ENCODE measurements at regions not wholly inside any gene's neighbourhood (a gene's known extent, or its start where the extent isn't known, plus 50 kb on each side); places are given as distances from the start of the nearest gene placed in this dataset.

DNA sequence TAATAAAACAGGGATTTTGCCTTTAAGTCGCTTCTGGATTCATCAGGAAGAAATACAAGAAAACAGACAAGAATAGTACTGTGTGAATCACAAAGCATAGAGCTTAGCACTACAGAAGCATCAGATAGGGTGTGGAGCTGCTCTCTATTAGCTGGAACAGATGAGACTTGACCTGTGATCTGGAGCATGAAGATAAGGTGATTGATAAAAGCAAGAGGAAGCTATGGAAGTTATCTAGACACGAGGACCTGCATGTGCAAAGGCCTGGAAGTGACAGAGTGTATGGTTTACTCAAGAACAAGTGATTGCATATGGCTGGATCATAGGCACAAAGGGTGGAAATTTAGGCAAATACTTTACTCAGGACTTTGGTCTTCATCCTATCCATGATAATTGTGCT, 112.9 kb upstream of the MLIP start:
- Histone ChIP-seq H3K4me3 (ENCODE audit: low read length) (no peak overlapping the region), H3K27me3 (ENCODE audit: low read length) (no peaks in the 10 kb centered on the region), H3K36me3 (ENCODE audit: insufficient read depth, low read length) (no peaks in the 10 kb centered on the region), H2AFZ (ENCODE audit: low read length) (no peak overlapping the region), H3K79me2 (ENCODE audit: low read length) (no peaks in the 10 kb centered on the region), H3K4me1 (ENCODE audit: low read length) (no peaks in the 10 kb centered on the region), H3K9ac (ENCODE audit: low read length) (no peak overlapping the region), H3K4me2 (ENCODE audit: low read depth, low read length, poor library complexity, severe bottlenecking) (no peak overlapping the region), H3K9me3 (ENCODE audit: low read length) (no peaks in the 10 kb centered on the region), H3K9me2 (replicated peaks; ENCODE audit: insufficient read depth, low read length) (no peaks in the 10 kb centered on the region), H4K20me1 (ENCODE audit: insufficient read depth, low read depth, low read length) (no peaks in the 10 kb centered on the region), H3K27ac (ENCODE audit: low read length) (no peak overlapping the region)
- DNase-seq: no peak

DNA sequence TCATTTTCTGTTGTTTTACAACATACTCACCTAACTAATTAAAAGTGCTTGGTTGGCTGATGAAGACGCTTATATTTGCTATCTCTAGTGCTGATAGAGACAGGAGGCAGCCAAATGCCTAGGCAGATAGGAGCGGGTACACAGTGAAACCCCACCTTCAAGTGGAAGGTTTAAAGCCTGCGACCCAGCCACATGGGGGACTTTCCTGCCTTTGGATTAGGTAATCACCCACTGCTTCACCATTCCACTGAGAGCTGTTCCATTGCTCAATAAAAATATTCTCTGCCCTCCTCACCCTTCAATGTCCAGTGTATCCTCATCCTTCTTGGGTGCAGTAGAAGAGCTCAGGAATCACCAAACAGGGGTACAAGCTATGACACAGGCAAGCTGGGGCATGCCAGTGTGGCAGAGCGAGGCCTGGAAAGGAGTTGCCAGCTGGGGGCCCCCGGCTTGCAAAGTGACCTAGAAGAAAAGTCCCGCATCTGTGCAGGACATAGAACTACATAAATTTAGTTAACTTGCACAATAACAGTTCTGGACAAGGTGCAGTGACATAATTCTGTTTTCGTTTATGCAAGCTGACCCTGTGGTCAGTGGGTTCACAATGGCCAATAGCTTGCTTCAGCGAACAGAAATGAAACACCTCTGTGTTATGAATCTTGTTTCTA, 112.0 kb upstream of the MLIP start:
- Histone ChIP-seq H3K79me2 (ENCODE audit: low read length) (no peaks in the 10 kb centered on the region), H3K27ac (ENCODE audit: low read length) (no peak overlapping the region), H3K9ac (ENCODE audit: low read length) (no peak overlapping the region), H3K9me3 (ENCODE audit: low read length) (no peaks in the 10 kb centered on the region), H2AFZ (ENCODE audit: low read length) (no peak overlapping the region), H4K20me1 (ENCODE audit: insufficient read depth, low read depth, low read length) (no peaks in the 10 kb centered on the region), H3K4me2 (ENCODE audit: low read depth, low read length, poor library complexity, severe bottlenecking) (no peak overlapping the region), H3K4me3 (ENCODE audit: low read length) (no peak overlapping the region), H3K36me3 (ENCODE audit: insufficient read depth, low read length) (no peaks in the 10 kb centered on the region), H3K27me3 (ENCODE audit: low read length) (no peaks in the 10 kb centered on the region), H3K9me2 (replicated peaks; ENCODE audit: insufficient read depth, low read length) (no peaks in the 10 kb centered on the region), H3K4me1 (ENCODE audit: low read length) (no peaks in the 10 kb centered on the region)
- DNase-seq: no peak

DNA sequence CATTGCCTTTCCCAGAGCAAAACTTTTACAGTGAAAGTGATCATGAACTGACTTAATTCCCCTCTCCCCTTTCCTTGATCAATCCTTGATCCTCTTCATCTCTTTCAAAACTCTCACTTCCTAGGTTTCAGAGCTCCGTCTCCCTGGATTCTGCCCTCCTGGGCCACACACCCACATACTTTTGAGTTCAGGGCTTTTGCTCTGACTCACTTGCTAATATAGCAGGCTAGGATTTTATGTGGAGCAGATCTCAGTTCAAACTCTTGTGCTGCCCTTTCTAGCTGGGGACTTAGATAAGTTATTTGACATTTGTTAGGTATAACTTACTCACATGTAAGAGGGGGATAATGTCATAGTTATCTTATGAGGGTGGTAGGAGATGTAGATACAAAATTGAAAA, 109.1 kb upstream of the MLIP start:
- no peaks in the 10 kb centered on the region for H3K27me3 ChIP-seq (ENCODE audit: low read length)
- DNase-seq: no peak
- no peaks in the 10 kb centered on the region for H4K20me1 ChIP-seq (ENCODE audit: insufficient read depth, low read depth, low read length)
- no peaks in the 10 kb centered on the region for H3K36me3 ChIP-seq (ENCODE audit: insufficient read depth, low read length)
- H3K27ac ChIP-seq (ENCODE audit: low read length): no peak overlapping the region
- no peak overlapping the region for H3K4me2 ChIP-seq (ENCODE audit: low read depth, low read length, poor library complexity, severe bottlenecking)
- H3K9me2 ChIP-seq (replicated peaks; ENCODE audit: insufficient read depth, low read length): no peaks in the 10 kb centered on the region
- no peak overlapping the region for H3K9ac ChIP-seq (ENCODE audit: low read length)
- H3K79me2 ChIP-seq (ENCODE audit: low read length): no peaks in the 10 kb centered on the region
- H3K9me3 ChIP-seq (ENCODE audit: low read length): no peaks in the 10 kb centered on the region
- no peaks in the 10 kb centered on the region for H3K4me1 ChIP-seq (ENCODE audit: low read length)
- H2AFZ ChIP-seq (ENCODE audit: low read length): no peak overlapping the region
- H3K4me3 ChIP-seq (ENCODE audit: low read length): no peak overlapping the region

DNA sequence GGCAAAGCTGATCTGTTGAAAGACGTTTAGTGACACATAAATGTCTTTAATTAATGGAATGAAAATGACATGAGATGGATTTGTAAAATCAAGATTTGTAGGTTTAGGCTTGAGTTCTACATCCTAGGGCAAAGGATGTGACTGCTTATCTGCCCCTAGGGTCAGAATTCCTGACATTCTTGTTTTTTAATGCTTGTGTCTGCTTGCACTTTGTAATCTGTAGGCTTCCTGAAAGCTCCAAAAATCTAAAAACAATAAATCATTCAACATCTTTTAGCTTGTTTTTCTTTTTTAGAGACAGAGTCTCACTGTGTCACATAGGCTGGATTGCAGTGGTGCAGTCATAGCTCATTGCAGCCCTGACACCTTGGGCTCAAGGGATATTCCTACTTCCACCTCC, 107.9 kb upstream of the MLIP start:
- Histone ChIP-seq H3K27ac (ENCODE audit: low read length) (no peak overlapping the region), H2AFZ (ENCODE audit: low read length) (no peak overlapping the region), H3K36me3 (ENCODE audit: insufficient read depth, low read length) (no peaks in the 10 kb centered on the region), H3K79me2 (ENCODE audit: low read length) (no peaks in the 10 kb centered on the region), H3K9ac (ENCODE audit: low read length) (no peak overlapping the region), H4K20me1 (ENCODE audit: insufficient read depth, low read depth, low read length) (no peaks in the 10 kb centered on the region), H3K27me3 (ENCODE audit: low read length) (no peaks in the 10 kb centered on the region), H3K4me3 (ENCODE audit: low read length) (no peak overlapping the region), H3K9me2 (replicated peaks; ENCODE audit: insufficient read depth, low read length) (no peaks in the 10 kb centered on the region), H3K4me2 (ENCODE audit: low read depth, low read length, poor library complexity, severe bottlenecking) (no peak overlapping the region), H3K4me1 (ENCODE audit: low read length) (no peaks in the 10 kb centered on the region), H3K9me3 (ENCODE audit: low read length) (no peaks in the 10 kb centered on the region)
- no peak for DNase-seq

DNA sequence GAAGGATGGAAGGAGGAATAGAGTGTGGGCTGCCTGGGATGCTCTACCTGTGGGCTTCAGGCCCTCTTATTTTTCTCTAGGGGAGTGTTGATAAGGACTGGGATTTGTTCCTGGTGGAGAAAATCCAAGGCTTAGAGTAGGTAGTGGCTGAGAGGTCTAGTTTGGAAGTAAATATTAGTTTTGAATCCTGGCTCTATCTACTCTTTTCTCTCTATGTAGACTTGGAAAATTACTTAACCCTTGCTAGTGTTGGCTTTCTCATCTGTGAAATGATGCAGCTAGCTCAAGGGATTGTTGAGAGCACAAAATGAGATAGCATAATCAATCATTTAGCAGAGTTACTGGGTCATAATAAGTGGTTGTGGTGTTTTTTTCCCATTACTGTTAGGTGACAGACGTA, 102.7 kb upstream of the MLIP start:
- Histone ChIP-seq H4K20me1 (ENCODE audit: insufficient read depth, low read depth, low read length) (no peaks in the 10 kb centered on the region), H3K79me2 (ENCODE audit: low read length) (no peaks in the 10 kb centered on the region), H3K9me3 (ENCODE audit: low read length) (no peaks in the 10 kb centered on the region), H3K4me1 (ENCODE audit: low read length) (no peaks in the 10 kb centered on the region), H3K9ac (ENCODE audit: low read length) (no peak overlapping the region), H3K27me3 (ENCODE audit: low read length) (no peaks in the 10 kb centered on the region), H3K27ac (ENCODE audit: low read length) (no peak overlapping the region), H3K9me2 (replicated peaks; ENCODE audit: insufficient read depth, low read length) (no peaks in the 10 kb centered on the region), H3K4me2 (ENCODE audit: low read depth, low read length, poor library complexity, severe bottlenecking) (no peak overlapping the region), H3K4me3 (ENCODE audit: low read length) (no peak overlapping the region), H2AFZ (ENCODE audit: low read length) (no peak overlapping the region), H3K36me3 (ENCODE audit: insufficient read depth, low read length) (no peaks in the 10 kb centered on the region)
- DNase-seq: no peak

DNA sequence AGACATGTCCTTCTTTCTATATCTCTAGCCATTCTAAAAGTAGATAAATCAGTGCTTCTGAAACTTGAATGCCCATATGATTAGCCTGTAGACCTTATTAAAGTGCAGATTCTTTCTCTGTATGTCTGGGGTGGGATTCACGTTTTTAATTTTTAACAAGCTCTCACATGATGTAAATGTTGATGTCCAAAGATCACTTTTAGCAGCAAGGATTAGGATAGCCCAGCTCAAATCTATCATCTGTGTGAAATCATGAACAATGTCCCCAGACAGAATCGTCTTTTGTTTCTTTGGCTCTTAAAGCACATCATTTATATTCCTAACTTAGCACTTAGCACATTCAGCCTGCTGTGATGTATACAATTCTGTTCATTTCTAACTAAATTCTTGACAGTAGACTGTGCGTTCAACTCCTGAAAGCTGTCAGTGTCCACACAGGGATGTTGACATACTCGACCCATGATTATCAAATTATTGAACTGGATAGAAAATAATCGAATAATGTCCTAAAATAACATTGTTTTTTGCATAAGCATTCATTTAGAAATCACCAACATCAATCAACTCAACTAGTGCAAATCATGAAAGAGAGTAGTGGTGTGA, 102.1 kb upstream of the MLIP start:
- no peak for DNase-seq
- no peak overlapping the region for H3K9ac ChIP-seq (ENCODE audit: low read length)
- no peak overlapping the region for H3K4me3 ChIP-seq (ENCODE audit: low read length)
- no peaks in the 10 kb centered on the region for H3K27me3 ChIP-seq (ENCODE audit: low read length)
- H2AFZ ChIP-seq (ENCODE audit: low read length): no peak overlapping the region
- no peaks in the 10 kb centered on the region for H4K20me1 ChIP-seq (ENCODE audit: insufficient read depth, low read depth, low read length)
- H3K9me3 ChIP-seq (ENCODE audit: low read length): no peaks in the 10 kb centered on the region
- no peaks in the 10 kb centered on the region for H3K9me2 ChIP-seq (replicated peaks; ENCODE audit: insufficient read depth, low read length)
- no peaks in the 10 kb centered on the region for H3K4me1 ChIP-seq (ENCODE audit: low read length)
- no peak overlapping the region for H3K4me2 ChIP-seq (ENCODE audit: low read depth, low read length, poor library complexity, severe bottlenecking)
- no peaks in the 10 kb centered on the region for H3K36me3 ChIP-seq (ENCODE audit: insufficient read depth, low read length)
- H3K27ac ChIP-seq (ENCODE audit: low read length): no peak overlapping the region
- H3K79me2 ChIP-seq (ENCODE audit: low read length): no peaks in the 10 kb centered on the region

DNA sequence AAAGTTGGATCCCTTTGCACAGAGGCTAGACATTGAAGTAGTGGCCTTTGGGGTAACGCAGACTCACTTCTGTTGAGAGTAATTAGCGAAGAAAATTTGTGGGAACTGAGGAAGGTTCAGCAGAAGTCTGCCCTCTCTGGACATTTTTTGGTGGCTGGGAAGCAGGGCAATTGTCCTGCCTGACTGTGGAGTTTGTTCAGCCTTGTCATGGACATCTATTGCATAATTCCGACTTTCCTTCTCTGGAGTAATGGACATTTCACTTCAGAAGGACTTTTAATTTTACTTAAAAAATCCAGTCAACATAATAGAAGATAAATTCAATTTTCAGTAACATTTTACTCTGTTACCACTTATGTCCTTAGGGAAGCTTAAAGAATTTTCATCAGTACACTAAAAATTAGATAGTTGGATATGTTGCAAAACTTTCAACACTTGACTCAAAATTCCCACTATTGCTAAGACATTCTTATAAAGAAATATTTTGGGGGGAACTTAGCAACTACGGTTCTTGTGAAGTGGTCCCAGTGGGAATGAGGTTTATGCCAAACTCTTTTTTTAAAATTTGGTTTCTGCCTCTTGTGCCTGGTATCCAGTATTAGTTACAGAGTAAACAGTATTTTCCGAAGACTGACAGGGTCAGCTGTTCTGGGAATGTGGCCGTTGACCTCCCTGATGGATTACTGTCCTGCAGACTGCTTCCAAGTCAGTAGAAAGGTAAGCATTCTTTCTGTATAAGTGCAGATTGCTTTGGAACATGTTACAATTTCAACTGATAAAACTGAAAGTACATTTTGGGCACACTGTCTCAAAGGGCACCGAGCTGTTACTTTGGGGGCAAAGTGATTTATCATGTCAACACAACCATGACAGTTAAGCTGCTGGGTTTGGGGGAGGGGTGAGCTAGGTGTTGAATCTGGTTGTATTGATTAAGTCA, 100.6 kb upstream of the MLIP start:
- H2AFZ ChIP-seq (ENCODE audit: low read length): no peak overlapping the region
- H3K4me2 ChIP-seq (ENCODE audit: low read depth, low read length, poor library complexity, severe bottlenecking): no peak overlapping the region

DNA sequence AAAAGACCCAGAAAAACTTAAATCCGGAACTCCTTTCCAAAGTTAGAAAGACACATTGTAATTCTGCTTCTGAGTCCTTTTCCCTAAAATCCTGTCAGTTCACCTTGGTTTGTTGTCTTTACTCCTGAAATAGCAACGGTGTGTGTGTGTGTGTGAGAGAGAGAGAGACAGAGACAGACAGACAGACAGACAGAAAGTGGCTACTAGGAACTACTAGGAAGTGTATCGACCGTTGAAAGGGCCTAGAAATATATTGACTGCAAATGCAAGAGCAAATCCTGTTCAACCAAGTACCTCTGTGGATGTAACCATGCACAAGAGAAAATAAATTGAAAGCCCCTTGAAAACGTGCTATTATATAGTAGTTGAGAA, 100.0 kb upstream of the MLIP start:
- no peak overlapping the region for H3K9ac ChIP-seq (ENCODE audit: low read length)
- H3K27ac ChIP-seq (ENCODE audit: low read length): no peak overlapping the region
- H3K9me2 ChIP-seq (replicated peaks; ENCODE audit: insufficient read depth, low read length): no peaks in the 10 kb centered on the region
- H3K4me1 ChIP-seq (ENCODE audit: low read length): no peaks in the 10 kb centered on the region
- no peak overlapping the region for H3K4me3 ChIP-seq (ENCODE audit: low read length)
- no peaks in the 10 kb centered on the region for H3K9me3 ChIP-seq (ENCODE audit: low read length)
- no peak for DNase-seq
- H3K36me3 ChIP-seq (ENCODE audit: insufficient read depth, low read length): no peaks in the 10 kb centered on the region
- H3K4me2 ChIP-seq (ENCODE audit: low read depth, low read length, poor library complexity, severe bottlenecking): no peak overlapping the region
- H3K79me2 ChIP-seq (ENCODE audit: low read length): no peaks in the 10 kb centered on the region
- no peaks in the 10 kb centered on the region for H3K27me3 ChIP-seq (ENCODE audit: low read length)
- H2AFZ ChIP-seq (ENCODE audit: low read length): no peak overlapping the region
- H4K20me1 ChIP-seq (ENCODE audit: insufficient read depth, low read depth, low read length): no peaks in the 10 kb centered on the region

More for the DNA sequence above, 100.6 kb upstream of the MLIP start:
- DNase-seq: no peak
- H3K4me1 ChIP-seq (ENCODE audit: low read length): no peaks in the 10 kb centered on the region
- H3K79me2 ChIP-seq (ENCODE audit: low read length): no peaks in the 10 kb centered on the region
- no peaks in the 10 kb centered on the region for H4K20me1 ChIP-seq (ENCODE audit: insufficient read depth, low read depth, low read length)
- H3K27ac ChIP-seq (ENCODE audit: low read length): no peak overlapping the region
- H3K36me3 ChIP-seq (ENCODE audit: insufficient read depth, low read length): no peaks in the 10 kb centered on the region
- H3K9me2 ChIP-seq (replicated peaks; ENCODE audit: insufficient read depth, low read length): no peaks in the 10 kb centered on the region
- H3K9ac ChIP-seq (ENCODE audit: low read length): no peak overlapping the region
- no peaks in the 10 kb centered on the region for H3K9me3 ChIP-seq (ENCODE audit: low read length)
- H3K27me3 ChIP-seq (ENCODE audit: low read length): no peaks in the 10 kb centered on the region
- no peak overlapping the region for H3K4me3 ChIP-seq (ENCODE audit: low read length)
